ENCODE measurements at regions not wholly inside any gene's neighbourhood (a gene's known extent, or its start where the extent isn't known, plus 50 kb on each side); places are given as distances from the start of the nearest gene placed in this dataset.

DNA sequence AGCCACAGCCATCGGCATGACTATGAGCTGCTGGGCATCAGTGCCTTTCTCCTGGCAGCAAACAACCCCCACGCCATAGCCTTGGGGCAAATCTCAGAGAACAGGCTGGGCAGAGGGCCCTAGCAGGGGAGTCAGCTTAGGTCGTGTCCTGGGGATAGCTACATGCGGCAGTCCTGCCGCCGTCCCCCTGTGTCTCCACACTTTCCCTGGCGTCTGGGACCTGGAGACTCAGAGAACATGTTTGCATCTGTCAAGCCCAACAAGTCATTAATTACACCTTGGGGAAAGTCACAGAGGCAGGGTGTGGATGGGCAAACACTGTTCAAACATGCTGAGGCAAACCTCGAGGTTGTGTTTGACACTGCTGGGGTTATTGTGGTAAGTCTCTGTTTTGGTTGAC is 123.6 kb downstream of the C5orf15 start:
- H3K9me3 ChIP-seq = no peaks in the 10 kb centered on the region
- no peaks in the 10 kb centered on the region for H3K4me1 ChIP-seq
- H3K4me3 ChIP-seq = no peak overlapping the region
- no peaks in the 10 kb centered on the region for H3K36me3 ChIP-seq
- no peak overlapping the region for H3K27ac ChIP-seq
- DNase-seq = peak in 1 of 3 donors; percentile 18
- H3K27me3 ChIP-seq = no peaks in the 10 kb centered on the region
- TF ChIP-seq, protein P1, sequence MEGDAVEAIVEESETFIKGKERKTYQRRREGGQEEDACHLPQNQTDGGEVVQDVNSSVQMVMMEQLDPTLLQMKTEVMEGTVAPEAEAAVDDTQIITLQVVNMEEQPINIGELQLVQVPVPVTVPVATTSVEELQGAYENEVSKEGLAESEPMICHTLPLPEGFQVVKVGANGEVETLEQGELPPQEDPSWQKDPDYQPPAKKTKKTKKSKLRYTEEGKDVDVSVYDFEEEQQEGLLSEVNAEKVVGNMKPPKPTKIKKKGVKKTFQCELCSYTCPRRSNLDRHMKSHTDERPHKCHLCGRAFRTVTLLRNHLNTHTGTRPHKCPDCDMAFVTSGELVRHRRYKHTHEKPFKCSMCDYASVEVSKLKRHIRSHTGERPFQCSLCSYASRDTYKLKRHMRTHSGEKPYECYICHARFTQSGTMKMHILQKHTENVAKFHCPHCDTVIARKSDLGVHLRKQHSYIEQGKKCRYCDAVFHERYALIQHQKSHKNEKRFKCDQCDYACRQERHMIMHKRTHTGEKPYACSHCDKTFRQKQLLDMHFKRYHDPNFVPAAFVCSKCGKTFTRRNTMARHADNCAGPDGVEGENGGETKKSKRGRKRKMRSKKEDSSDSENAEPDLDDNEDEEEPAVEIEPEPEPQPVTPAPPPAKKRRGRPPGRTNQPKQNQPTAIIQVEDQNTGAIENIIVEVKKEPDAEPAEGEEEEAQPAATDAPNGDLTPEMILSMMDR (IDR thresholded peaks at IDR 0.05) = no peak
- TF ChIP-seq POLR2A (IDR thresholded peaks at IDR 0.05) = no peak

DNA sequence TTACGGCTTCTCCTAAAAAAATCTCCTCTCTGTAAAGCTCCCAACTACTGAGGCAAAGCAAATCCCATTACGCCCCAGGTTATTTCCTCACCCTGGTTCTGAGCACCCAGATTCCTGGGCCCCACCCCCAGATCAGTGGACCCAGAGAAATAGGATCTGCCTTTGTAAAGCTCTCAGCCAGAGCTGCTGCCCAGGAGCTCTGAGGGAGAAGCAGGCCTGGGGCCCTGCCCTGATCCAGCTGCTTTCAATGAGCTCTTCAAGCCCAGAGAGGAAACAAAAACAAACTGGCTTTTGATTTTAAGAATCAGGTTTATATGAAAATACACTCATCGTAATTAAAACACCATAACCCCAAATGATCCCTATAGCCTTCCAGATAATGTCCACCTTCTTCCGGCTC is 124.5 kb downstream of the C5orf15 start:
- H3K36me3 ChIP-seq = no peaks in the 10 kb centered on the region
- TF ChIP-seq, protein P1 (IDR thresholded peaks at IDR 0.05) = no peak
- TF ChIP-seq POLR2A (IDR thresholded peaks at IDR 0.05) = no peak
- peak in 1 of 3 donors; percentile 18 for DNase-seq
- H3K27me3 ChIP-seq = no peaks in the 10 kb centered on the region
- H3K9me3 ChIP-seq = no peaks in the 10 kb centered on the region
- H3K4me1 ChIP-seq = no peaks in the 10 kb centered on the region
- H3K27ac ChIP-seq = no peak overlapping the region
- H3K4me3 ChIP-seq = no peak overlapping the region

DNA sequence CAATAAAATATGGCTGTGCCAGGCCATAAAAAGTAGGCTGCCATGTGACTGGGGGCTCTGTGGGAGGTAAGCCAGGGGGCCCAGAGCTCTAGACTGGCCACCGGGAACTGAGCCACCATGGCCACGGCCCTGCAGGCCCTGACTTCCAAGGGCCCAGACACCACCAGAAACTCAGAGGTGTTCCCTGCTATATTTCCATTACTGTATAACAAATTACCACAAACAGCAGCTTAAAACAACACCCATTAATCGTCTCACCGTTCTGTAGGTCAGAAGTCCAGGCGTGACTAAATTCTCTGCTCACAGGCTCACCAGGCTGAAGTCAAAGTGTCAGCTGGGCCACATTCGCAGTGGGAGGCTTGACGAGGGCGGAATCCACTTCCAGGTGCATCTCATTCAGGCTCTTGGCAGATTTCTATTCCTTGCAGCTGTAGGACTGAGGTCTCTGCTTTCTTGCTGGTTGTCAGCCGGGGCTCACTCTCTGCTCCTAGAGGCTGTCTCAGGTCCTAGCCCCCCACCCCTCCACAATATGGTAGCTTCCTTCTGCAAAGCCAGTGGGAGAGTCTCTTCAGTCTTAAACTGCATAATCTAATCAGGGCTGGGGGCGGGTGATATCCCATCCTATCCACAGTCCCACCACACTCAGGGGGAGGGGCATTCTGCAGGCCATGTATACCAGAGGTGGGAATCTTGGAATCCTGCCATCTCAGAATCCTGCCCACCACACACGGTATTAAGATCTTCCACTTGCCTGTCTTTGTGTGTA is 125.4 kb downstream of the C5orf15 start:
- no peaks in the 10 kb centered on the region for H3K9me3 ChIP-seq
- DNase-seq = peak in 1 of 3 donors; percentile 62
- no peaks in the 10 kb centered on the region for H3K27me3 ChIP-seq
- TF ChIP-seq, protein P1 (IDR thresholded peaks at IDR 0.05) = no peak
- TF ChIP-seq POLR2A (IDR thresholded peaks at IDR 0.05) = no peak
- H3K27ac ChIP-seq = no peak overlapping the region
- no peak overlapping the region for H3K4me3 ChIP-seq
- H3K4me1 ChIP-seq = no peaks in the 10 kb centered on the region
- no peaks in the 10 kb centered on the region for H3K36me3 ChIP-seq

DNA sequence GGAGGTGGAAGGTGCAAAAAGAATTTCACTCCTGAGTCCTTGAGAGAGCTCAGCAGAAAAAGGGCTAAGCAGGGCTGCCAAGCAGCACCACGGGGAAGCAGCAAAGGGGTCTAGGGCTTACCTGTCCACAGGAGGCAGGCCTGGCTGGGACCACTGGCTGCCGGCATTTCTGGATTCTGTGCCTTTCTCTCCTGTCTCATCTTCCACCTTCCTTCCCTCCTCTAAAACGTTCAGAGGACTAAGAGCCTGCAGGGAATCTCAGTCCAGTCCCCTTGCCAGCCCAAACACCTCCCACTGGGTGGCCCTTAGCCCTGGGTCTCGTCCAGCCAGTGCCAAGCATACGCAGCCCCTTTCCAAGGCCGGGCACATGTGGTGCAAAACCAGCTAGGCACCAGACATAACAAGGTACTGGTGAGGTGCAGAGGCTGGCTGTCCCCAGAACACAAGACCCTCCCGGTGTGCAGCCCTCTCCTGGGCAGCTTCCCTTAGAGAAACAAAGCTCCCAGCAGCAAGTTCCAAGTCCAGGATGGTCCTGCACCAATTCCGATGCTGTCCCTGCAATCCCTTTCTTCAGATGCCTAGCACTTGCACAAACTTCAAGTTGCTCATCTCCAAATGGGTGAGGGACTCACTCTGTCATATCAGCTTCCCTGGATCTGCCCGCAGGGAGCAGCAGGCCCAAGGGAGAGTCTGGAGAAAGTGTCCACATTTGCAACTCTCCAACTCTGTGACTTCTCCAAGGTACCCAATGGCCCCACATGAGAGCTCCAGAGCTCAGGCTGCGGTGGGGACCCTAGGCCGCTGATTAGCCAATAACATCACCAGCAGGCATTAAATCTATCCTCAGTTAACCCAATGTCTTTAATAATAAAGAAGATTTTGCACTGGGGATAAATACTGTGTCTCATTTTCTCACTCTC is 126.3 kb downstream of the C5orf15 start:
- Histone ChIP-seq H3K27ac (no peak overlapping the region), H3K9me3 (no peaks in the 10 kb centered on the region), H3K27me3 (no peaks in the 10 kb centered on the region), H3K36me3 (no peaks in the 10 kb centered on the region), H3K4me3 (no peak overlapping the region), H3K4me1 (no peaks in the 10 kb centered on the region)
- DNase-seq = peak in 1 of 3 donors; percentile 27
- TF ChIP-seq, protein P1 (IDR thresholded peaks at IDR 0.05) = no peak
- TF ChIP-seq POLR2A (IDR thresholded peaks at IDR 0.05) = no peak

DNA sequence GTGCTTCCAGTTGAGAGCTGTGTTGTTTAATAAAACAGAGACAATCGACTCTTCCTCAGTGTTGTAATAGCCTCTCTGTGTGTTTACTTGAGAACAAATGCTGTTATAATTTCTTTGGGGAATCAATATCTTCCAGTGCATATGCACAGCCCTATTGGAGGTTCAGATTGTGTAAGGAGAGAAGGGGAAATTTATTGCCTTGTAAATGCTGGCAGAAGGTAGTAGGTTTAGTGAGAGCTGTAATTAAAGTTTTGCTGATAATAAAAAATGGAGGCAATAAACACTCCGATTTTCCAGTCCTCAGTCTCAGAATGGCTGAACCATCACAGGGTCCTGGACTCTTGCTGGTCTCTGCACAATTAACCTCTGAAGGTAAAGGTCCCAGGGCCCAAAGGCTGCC is 128.3 kb downstream of the C5orf15 start:
- Histone ChIP-seq H3K4me3 (no peak overlapping the region), H3K9me3 (no peaks in the 10 kb centered on the region), H3K27ac (no peak overlapping the region), H3K27me3 (no peaks in the 10 kb centered on the region), H3K36me3 (no peaks in the 10 kb centered on the region), H3K4me1 (no peaks in the 10 kb centered on the region)
- TF ChIP-seq POLR2A (IDR thresholded peaks at IDR 0.05) = no peak
- TF ChIP-seq, protein P1 (IDR thresholded peaks at IDR 0.05) = no peak
- DNase-seq = no peak
